Transverse colon (tissue), 4 donors: ENCODE measurements at regions not wholly inside any gene's neighbourhood (a gene's known extent, or its start where the extent isn't known, plus 50 kb on each side); places are given as distances from the start of the nearest gene placed in this dataset.

Source experiments
- EP300 ChIP-seq: sonication (generic); formaldehyde crosslinking; IDR thresholded peaks from one replicate; pipeline ENCODE4 v1.6.1; 2017; ENCODE audit warnings: antibody characterized with exemption, low read depth
- POLR2A ChIP-seq: fragments of 450-650 bp; IDR thresholded peaks from one replicate; pipeline ENCODE4 v1.6.1; 2016; ENCODE audit warnings: antibody characterized with exemption, mild to moderate bottlenecking, moderate library complexity
- POLR2AphosphoS5 ChIP-seq, 3 donors: sonication (generic); formaldehyde crosslinking; IDR thresholded peaks; one replicate each; pipeline ENCODE4 v1.6.1; 2016; ENCODE audit warnings: antibody characterized with exemption in 3 of 3
- TF ChIP-seq, protein P1 (sequence below), 5 experiments: fragments of 200-600 bp in 3 of 5; fragments of 450-650 bp in 2 of 5; sonication (generic) in 3 of 5; IDR thresholded peaks; 1 replicate in 2 of 5; 2 replicates in 3 of 5; pipeline ENCODE4 v1.5.1; 2016 to 2017; ENCODE audit warnings: antibody characterized with exemption in 5 of 5, inconsistent platforms in 3 of 5, mild to moderate bottlenecking in 2 of 5, moderate library complexity in 1 of 5

- TF ChIP-seq, protein P1, sequence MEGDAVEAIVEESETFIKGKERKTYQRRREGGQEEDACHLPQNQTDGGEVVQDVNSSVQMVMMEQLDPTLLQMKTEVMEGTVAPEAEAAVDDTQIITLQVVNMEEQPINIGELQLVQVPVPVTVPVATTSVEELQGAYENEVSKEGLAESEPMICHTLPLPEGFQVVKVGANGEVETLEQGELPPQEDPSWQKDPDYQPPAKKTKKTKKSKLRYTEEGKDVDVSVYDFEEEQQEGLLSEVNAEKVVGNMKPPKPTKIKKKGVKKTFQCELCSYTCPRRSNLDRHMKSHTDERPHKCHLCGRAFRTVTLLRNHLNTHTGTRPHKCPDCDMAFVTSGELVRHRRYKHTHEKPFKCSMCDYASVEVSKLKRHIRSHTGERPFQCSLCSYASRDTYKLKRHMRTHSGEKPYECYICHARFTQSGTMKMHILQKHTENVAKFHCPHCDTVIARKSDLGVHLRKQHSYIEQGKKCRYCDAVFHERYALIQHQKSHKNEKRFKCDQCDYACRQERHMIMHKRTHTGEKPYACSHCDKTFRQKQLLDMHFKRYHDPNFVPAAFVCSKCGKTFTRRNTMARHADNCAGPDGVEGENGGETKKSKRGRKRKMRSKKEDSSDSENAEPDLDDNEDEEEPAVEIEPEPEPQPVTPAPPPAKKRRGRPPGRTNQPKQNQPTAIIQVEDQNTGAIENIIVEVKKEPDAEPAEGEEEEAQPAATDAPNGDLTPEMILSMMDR (IDR thresholded peaks at IDR 0.05), result no peak
- TF ChIP-seq POLR2A (no peak), EP300 (no peak), POLR2AphosphoS5 (IDR thresholded peaks at IDR 0.05) (no peak)
These were observed 68.4 kb upstream of the CHRM3 start for GRCh38 chr1:239317948-239318347.
